T-helper 1 cell treated with Interleukin-12 subunit alpha and Interleukin-12 subunit beta and Interleukin-4 antibody, amounts not matched to agents 30 μg/mL and 1 μg/mL, for 36 hours (primary cell): ENCODE measurements at regions not wholly inside any gene's neighbourhood (a gene's known extent, or its start where the extent isn't known, plus 50 kb on each side); places are given as distances from the start of the nearest gene placed in this dataset.

ENCODE experiments used
- H3K27ac Mint-ChIP-seq: one replicate; pipeline ENCODE4 v1.8.0; 2021; ENCODE audit warnings: mild to moderate bottlenecking, mixed read lengths
- H3K27me3 Mint-ChIP-seq: one replicate; pipeline ENCODE4 v1.8.0; 2021; ENCODE audit warnings: low read depth, mixed read lengths
- H3K36me3 Mint-ChIP-seq: one replicate; pipeline ENCODE4 v1.8.0; 2021; ENCODE audit warnings: low read depth, mixed read lengths
- H3K4me1 Mint-ChIP-seq: one replicate; pipeline ENCODE4 v1.8.0; 2021; ENCODE audit warnings: low read depth, mixed read lengths
- H3K4me3 Mint-ChIP-seq: one replicate; pipeline ENCODE4 v1.8.0; 2021; ENCODE audit warnings: mild to moderate bottlenecking, moderate library complexity, mixed read lengths
- H3K9me3 Mint-ChIP-seq: one replicate; pipeline ENCODE4 v1.8.0; 2021; ENCODE audit warnings: mixed read lengths

- Mint-ChIP-seq H3K4me1 (no peaks in the 10 kb centered on the region), H3K4me3 (no peak overlapping the region), H3K36me3 (no peaks in the 10 kb centered on the region), H3K9me3 (no peaks in the 10 kb centered on the region), H3K27ac (no peak overlapping the region), H3K27me3 (no peaks in the 10 kb centered on the region)
Observed at GRCh38 chr21:41043014-41043413, 124.9 kb upstream of the BACE2 start.

GRCh38 chr21:41045534-41046268, 122.3 kb upstream of the BACE2 start:
- Mint-ChIP-seq H3K36me3 (no peaks in the 10 kb centered on the region), H3K4me1 (no peaks in the 10 kb centered on the region), H3K27ac (no peak overlapping the region), H3K27me3 (no peaks in the 10 kb centered on the region), H3K9me3 (no peaks in the 10 kb centered on the region), H3K4me3 (no peak overlapping the region)

DNA sequence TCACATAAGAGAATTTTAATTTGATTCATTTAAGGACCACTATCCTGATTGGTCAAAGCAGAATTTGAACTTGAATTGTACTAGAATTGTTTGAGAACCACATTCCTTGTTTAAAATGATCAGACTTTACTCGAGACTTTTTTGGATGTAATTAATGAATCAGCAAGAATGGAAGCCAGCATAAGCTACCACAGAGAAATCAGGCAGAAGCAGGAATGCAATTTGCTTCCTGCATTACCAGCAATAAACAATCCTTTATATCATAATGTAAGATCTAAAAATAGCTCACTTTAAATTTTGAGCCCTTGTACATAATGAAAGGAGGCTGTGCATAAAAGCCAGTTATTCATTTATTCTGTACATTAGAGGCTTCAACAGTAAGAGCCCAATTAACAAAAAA, 119.8 kb upstream of the BACE2 start:
- Mint-ChIP-seq H3K36me3 (no peaks in the 10 kb centered on the region), H3K9me3 (no peaks in the 10 kb centered on the region), H3K27ac (no peak overlapping the region), H3K4me1 (no peaks in the 10 kb centered on the region), H3K27me3 (no peaks in the 10 kb centered on the region), H3K4me3 (no peak overlapping the region)

DNA sequence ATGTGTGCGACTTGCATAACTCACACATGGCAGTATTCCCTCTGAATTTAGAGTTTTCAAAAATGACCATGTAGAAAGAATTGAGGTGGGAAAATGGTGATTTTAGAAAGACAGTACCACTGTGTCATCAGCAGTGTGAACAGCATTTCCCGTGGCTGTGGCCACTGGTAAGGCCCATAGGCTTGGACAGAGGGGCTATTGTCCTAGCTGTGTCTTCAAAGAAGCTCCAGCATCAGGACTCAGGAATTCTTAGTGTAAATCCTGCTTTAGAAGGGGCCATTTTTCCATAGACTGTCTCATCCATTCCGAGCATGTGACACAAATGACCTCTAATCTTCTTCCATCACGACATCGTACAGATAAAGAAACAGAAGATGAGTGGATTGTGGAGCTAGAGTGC, 119.3 kb upstream of the BACE2 start:
- Mint-ChIP-seq H3K27me3 (no peaks in the 10 kb centered on the region), H3K4me3 (no peak overlapping the region), H3K27ac (no peak overlapping the region), H3K36me3 (no peaks in the 10 kb centered on the region), H3K9me3 (no peaks in the 10 kb centered on the region), H3K4me1 (no peaks in the 10 kb centered on the region)

DNA sequence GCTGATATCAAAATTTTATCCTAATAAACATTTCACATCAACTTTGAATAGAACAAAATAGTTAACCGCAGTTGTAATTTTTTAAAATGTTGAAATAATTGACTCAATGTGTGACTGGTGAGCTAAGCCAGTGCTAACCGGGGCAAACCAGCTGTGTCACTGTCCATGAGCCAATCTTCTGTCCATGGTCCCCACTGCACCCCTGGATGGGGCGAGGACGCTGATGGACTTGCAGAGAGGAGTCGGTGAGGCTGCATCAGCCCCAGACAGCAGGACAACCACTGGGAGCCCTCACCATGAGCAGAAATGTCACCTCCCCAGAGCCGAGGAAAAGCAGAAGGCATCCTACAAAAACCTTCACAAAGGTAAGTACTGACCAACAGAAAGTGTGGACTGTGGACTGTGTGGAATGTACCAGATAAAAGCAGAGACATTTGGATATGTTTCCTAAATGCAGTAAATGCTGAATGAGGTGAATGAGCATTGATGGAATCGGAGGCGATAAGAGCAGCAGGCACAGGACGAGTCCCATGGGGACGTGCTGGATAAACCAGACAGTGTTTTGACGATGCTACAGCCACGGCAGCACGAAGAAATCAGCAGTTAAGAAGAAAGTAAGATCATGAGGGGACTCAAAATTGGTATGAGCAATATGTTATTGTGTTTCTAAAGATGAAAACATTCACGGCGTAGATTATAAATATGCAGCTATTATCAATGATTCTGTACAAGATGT, 115.0 kb upstream of the BACE2 start:
- Mint-ChIP-seq H3K27ac (no peak overlapping the region), H3K36me3 (no peaks in the 10 kb centered on the region), H3K4me3 (no peak overlapping the region), H3K9me3 (no peaks in the 10 kb centered on the region), H3K4me1 (no peaks in the 10 kb centered on the region), H3K27me3 (no peaks in the 10 kb centered on the region)

- H3K4me1 Mint-ChIP-seq: no peaks in the 10 kb centered on the region
- H3K27me3 Mint-ChIP-seq: no peaks in the 10 kb centered on the region
- H3K36me3 Mint-ChIP-seq: no peaks in the 10 kb centered on the region
- no peak overlapping the region for H3K27ac Mint-ChIP-seq
- no peaks in the 10 kb centered on the region for H3K9me3 Mint-ChIP-seq
- H3K4me3 Mint-ChIP-seq: no peak overlapping the region
Observed at GRCh38 chr21:41054018-41054578, 113.9 kb upstream of the BACE2 start.

DNA sequence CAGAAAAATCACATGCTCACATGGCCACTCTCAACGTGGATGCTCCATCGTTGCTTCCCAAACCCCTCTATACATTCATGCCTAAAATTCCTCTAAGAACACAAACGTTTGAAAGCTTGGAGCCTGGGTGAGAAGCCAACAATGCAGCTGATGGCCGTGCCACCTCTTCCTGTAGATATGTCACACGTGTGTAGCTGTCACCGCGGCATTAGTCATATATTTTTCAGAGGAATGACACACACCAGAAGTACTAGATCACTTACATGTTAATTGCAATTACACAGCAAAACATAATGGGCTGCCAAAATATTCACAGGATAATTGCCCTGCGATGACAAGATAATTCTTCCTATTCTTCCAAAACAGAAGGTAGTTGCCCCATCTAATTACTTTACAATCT, 112.7 kb upstream of the BACE2 start:
- H3K4me1 Mint-ChIP-seq: no peaks in the 10 kb centered on the region
- H3K27me3 Mint-ChIP-seq: no peaks in the 10 kb centered on the region
- H3K36me3 Mint-ChIP-seq: no peaks in the 10 kb centered on the region
- no peaks in the 10 kb centered on the region for H3K9me3 Mint-ChIP-seq
- no peak overlapping the region for H3K27ac Mint-ChIP-seq
- no peak overlapping the region for H3K4me3 Mint-ChIP-seq

DNA sequence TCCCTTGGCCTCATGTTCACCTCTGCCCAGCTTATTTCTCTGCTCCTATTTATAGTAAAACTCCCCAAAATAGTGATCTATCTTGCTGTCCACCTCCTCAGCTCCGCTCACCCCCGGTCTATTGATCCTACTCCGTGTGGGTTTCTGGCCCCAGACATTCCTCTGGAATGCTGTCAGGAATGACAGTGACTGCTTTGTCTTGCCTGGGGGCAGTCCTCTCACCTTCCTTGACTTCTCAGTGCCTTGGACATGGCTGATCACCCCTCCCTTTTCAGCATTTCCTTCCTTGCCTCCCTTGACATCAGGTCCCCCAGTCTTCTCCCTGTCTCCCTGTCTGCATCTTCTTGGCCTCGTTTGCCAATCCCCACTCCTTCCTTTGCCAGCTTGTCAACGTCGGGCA, 108.1 kb upstream of the BACE2 start:
- Mint-ChIP-seq H3K36me3 (no peaks in the 10 kb centered on the region), H3K9me3 (no peaks in the 10 kb centered on the region), H3K4me3 (no peak overlapping the region), H3K4me1 (no peaks in the 10 kb centered on the region), H3K27me3 (no peaks in the 10 kb centered on the region), H3K27ac (no peak overlapping the region)

- H3K27me3 Mint-ChIP-seq: no peaks in the 10 kb centered on the region
- H3K4me3 Mint-ChIP-seq: no peak overlapping the region
- H3K9me3 Mint-ChIP-seq: no peaks in the 10 kb centered on the region
- H3K4me1 Mint-ChIP-seq: no peaks in the 10 kb centered on the region
- H3K27ac Mint-ChIP-seq: no peak overlapping the region
- H3K36me3 Mint-ChIP-seq: no peaks in the 10 kb centered on the region
Observed at GRCh38 chr21:41061701-41062100, 106.3 kb upstream of the BACE2 start.

GRCh38 chr21:41064334-41064791, 103.6 kb upstream of the BACE2 start:
- Mint-ChIP-seq H3K36me3 (no peaks in the 10 kb centered on the region), H3K27me3 (peaks cover 17% of the 10 kb centered on the region), H3K27ac (no peak overlapping the region), H3K4me3 (no peak overlapping the region), H3K4me1 (peaks cover 4% of the 10 kb centered on the region), H3K9me3 (no peaks in the 10 kb centered on the region)

DNA sequence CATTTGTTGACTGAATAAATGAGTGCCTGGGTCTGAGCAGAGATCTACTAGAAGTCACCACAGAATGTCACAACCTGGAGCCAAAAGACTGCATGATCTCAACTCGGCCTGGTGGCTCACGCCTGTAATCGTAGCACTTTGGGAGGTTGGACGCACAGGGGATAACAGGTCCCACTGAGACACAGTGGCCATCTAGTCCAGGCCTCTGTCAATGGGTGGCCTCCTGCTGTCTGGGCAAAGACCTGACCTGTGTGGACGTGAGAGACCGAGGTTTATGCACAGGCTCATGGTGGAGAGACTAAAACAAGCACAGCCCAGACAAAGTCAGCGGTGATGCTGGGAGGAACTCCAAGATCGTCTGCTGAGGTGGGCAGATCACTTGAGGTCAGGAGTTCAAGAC, 103.0 kb upstream of the BACE2 start:
- H3K4me1 Mint-ChIP-seq: peaks cover 4% of the 10 kb centered on the region
- H3K27me3 Mint-ChIP-seq: peaks cover 17% of the 10 kb centered on the region

GRCh38 chr21:41065539-41065938, 102.4 kb upstream of the BACE2 start:
- Mint-ChIP-seq H3K36me3 (no peaks in the 10 kb centered on the region), H3K27ac (no peak overlapping the region), H3K27me3 (peaks cover 17% of the 10 kb centered on the region), H3K9me3 (no peaks in the 10 kb centered on the region), H3K4me1 (peaks cover 4% of the 10 kb centered on the region), H3K4me3 (no peak overlapping the region)

More for the DNA sequence above, 103.0 kb upstream of the BACE2 start:
- Mint-ChIP-seq H3K9me3 (no peaks in the 10 kb centered on the region), H3K27ac (no peak overlapping the region), H3K4me3 (no peak overlapping the region), H3K36me3 (no peaks in the 10 kb centered on the region)

GRCh38 chr21:41066086-41066938, 101.6 kb upstream of the BACE2 start:
- peaks cover 17% of the 10 kb centered on the region for H3K27me3 Mint-ChIP-seq
- H3K27ac Mint-ChIP-seq: no peak overlapping the region
- H3K36me3 Mint-ChIP-seq: no peaks in the 10 kb centered on the region
- no peaks in the 10 kb centered on the region for H3K9me3 Mint-ChIP-seq
- no peak overlapping the region for H3K4me3 Mint-ChIP-seq
- peaks cover 4% of the 10 kb centered on the region for H3K4me1 Mint-ChIP-seq

DNA sequence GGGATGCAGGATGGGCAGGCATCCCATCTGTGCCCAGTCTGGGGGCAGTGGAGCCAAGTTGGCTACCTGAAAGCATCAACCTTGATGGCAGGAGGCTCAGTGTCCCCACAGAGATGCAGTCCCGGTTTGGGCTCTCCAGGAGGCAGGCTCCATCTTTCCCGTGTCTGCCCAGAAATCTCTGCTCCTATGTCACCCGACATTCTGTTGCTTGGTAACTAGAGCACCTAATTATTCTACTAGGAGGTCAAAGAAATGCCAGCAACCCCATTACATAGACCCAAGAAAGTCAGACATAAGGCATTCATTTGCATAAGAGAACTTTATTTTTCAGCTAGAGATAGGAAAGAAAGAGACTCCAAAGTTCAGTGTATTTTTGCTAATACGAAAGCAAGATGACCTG, 100.3 kb upstream of the BACE2 start:
- H3K9me3 Mint-ChIP-seq: no peaks in the 10 kb centered on the region
- H3K27me3 Mint-ChIP-seq: peaks cover 17% of the 10 kb centered on the region
- peaks cover 4% of the 10 kb centered on the region for H3K4me1 Mint-ChIP-seq
- H3K4me3 Mint-ChIP-seq: no peak overlapping the region
- no peaks in the 10 kb centered on the region for H3K36me3 Mint-ChIP-seq
- H3K27ac Mint-ChIP-seq: no peak overlapping the region
